ENCODE measurements at regions not wholly inside any gene's neighbourhood (a gene's known extent, or its start where the extent isn't known, plus 50 kb on each side); places are given as distances from the start of the nearest gene placed in this dataset.

- TF ChIP-seq CTCF (IDR thresholded peaks at IDR 0.05; ENCODE audit: low read depth, low read length) (no peak), EZH2phosphoT487 (IDR thresholded peaks at IDR 0.05; ENCODE audit: low read depth) (no peak)
These were observed 385.8 kb downstream of the LRRC70 start for GRCh38 chr5:62964428-62964827.
